K562 (cell line): ENCODE measurements at regions not wholly inside any gene's neighbourhood (a gene's known extent, or its start where the extent isn't known, plus 50 kb on each side); places are given as distances from the start of the nearest gene placed in this dataset.

ENCODE experiments used
- AFF4 ChIP-seq: sonication (generic); formaldehyde crosslinking; IDR thresholded peaks from 2 replicates; pipeline ENCODE4 v1.8.0; 2023; ENCODE audit warnings: mild to moderate bottlenecking, missing genetic modification reagents
- E2F6 ChIP-seq, 2 experiments: IDR thresholded peaks; 2 replicates each; pipeline ENCODE4 v1.6.1; 2011; ENCODE audit warnings: borderline replicate concordance in 1 of 2, control low read depth in 1 of 2, low read depth in 1 of 2, low read length in 1 of 2, mild to moderate bottlenecking in 1 of 2, mixed read lengths in 1 of 2, moderate library complexity in 1 of 2; ENCODE audit not compliant: insufficient read depth in 1 of 2, insufficient read length in 1 of 2, poor library complexity in 1 of 2, severe bottlenecking in 1 of 2; ENCODE audit errors: extremely low read depth in 1 of 2
- PKNOX1 ChIP-seq: fragments of 450-650 bp; IDR thresholded peaks from 2 replicates; pipeline ENCODE4 v1.6.1; 2016
- RREB1 ChIP-seq: fragments of 250-450 bp; sonication (Bioruptor Pico); IDR thresholded peaks from 2 replicates; pipeline ENCODE4 v1.4.0; 2020
- TFE3 ChIP-seq: fragments of 450-650 bp; formaldehyde crosslinking; IDR thresholded peaks from 2 replicates; pipeline ENCODE4 v1.4.0; 2020; ENCODE audit warnings: mild to moderate bottlenecking, mixed read lengths
- TSC22D4 ChIP-seq: fragments of 450-650 bp; IDR thresholded peaks from 2 replicates; pipeline ENCODE4 v1.6.1; 2016; ENCODE audit warnings: missing genetic modification characterization, missing biosample characterization, control low read depth
- ZNF551 ChIP-seq: fragments of 250-450 bp; sonication (Bioruptor Pico); IDR thresholded peaks from 2 replicates; pipeline ENCODE4 v1.5.0; 2021; ENCODE audit warnings: mild to moderate bottlenecking, moderate library complexity
- ZNF699 ChIP-seq: fragments of 250-450 bp; sonication (Bioruptor Pico); IDR thresholded peaks from 2 replicates; pipeline ENCODE4 v1.8.0; 2021; ENCODE audit warnings: mild to moderate bottlenecking, moderate library complexity; ENCODE audit not compliant: insufficient replicate concordance

GRCh38 chr13:47306991-47307390 is 410.1 kb upstream of the HTR2A start (continued):
- TF ChIP-seq E2F6 (IDR thresholded peaks at IDR 0.05; ENCODE audit: borderline replicate concordance in 1 of 2, extremely low read depth in 1 of 2, insufficient read depth in 1 of 2, insufficient read length in 1 of 2, low read depth in 1 of 2, low read length in 1 of 2, poor library complexity in 1 of 2, severe bottlenecking in 1 of 2) (no peak), TFE3 (CRISPR knock-in tag) (no peak), AFF4 (CRISPR knock-in tag) (no peak), ZNF699 (no peak), TSC22D4 (no peak), RREB1 (no peak), PKNOX1 (no peak), ZNF551 (CRISPR knock-in tag) (no peak)
